Fibroblast of lung (primary cell): ENCODE measurements at regions not wholly inside any gene's neighbourhood (a gene's known extent, or its start where the extent isn't known, plus 50 kb on each side); places are given as distances from the start of the nearest gene placed in this dataset.

Experiments used
- CTCF ChIP-seq, 2 donors: IDR thresholded peaks in 1 of 2; conservative IDR thresholded peaks in 1 of 2; 1 replicate in 1 of 2; 2 replicates in 1 of 2; pipeline ENCODE4 v1.5.1; 2011 to 2012; ENCODE audit warnings: low read length in 2 of 2, control low read depth in 1 of 2, inconsistent platforms in 1 of 2, low read depth in 1 of 2, mild to moderate bottlenecking in 1 of 2
- EZH2 ChIP-seq: IDR thresholded peaks from 2 replicates; pipeline ENCODE4 v1.5.1; 2012; ENCODE audit warnings: low read length, control low read depth, mild to moderate bottlenecking; ENCODE audit errors: missing control alignments

- no peak for TF ChIP-seq CTCF (conservative IDR thresholded peaks at IDR 0.05 in 1 of 2, IDR thresholded peaks at IDR 0.05 in 1 of 2; ENCODE audit: low read depth in 1 of 2, low read length in 2 of 2)
- TF ChIP-seq EZH2: no peak
Observed at GRCh38 chr4:20616313-20616712, 83.9 kb upstream of the PACRGL start.
